ENCODE measurements at regions not wholly inside any gene's neighbourhood (a gene's known extent, or its start where the extent isn't known, plus 50 kb on each side); places are given as distances from the start of the nearest gene placed in this dataset.
"Not testable (repeated sequence)": the region's sequence is repeated elsewhere in the genome, so short reads cannot be mapped to it uniquely, and the experiment has no call there.

- H3K4me1 Mint-ChIP-seq; CTCF ChIA-PET; ATAC-seq (ENCODE audit: low read depth); H3K9me3 ChIP-seq (ENCODE audit: control extremely low read depth in 1 of 3, control insufficient read depth in 2 of 3, insufficient read depth in 1 of 3, low read length in 2 of 3); H4K20me1 ChIP-seq (ENCODE audit: control insufficient read depth, insufficient read depth, low read length, poor library complexity, severe bottlenecking); intact Hi-C loops (cut with micrococcal nuclease); H3K79me2 ChIP-seq (ENCODE audit: control insufficient read depth, insufficient read depth, low read length); H3K4me2 ChIP-seq (replicated peaks; ENCODE audit: low read depth, low read length, poor library complexity, severe bottlenecking); H3K9me3 Mint-ChIP-seq (ENCODE audit: insufficient read depth); H2AFZ ChIP-seq (ENCODE audit: insufficient read depth, low read depth, low read length, poor library complexity, severe bottlenecking); H3K4me3 ChIP-seq (ENCODE audit: control extremely low read depth in 1 of 5, extremely low read depth in 1 of 5, insufficient read depth in 1 of 5, low read depth in 2 of 5, low read length in 4 of 5); H3K9ac ChIP-seq (ENCODE audit: low read length); H3K27me3 ChIP-seq (replicated peaks in 1 of 4; ENCODE audit: control extremely low read depth in 1 of 4, control insufficient read depth in 3 of 4, insufficient read depth in 4 of 4, low read length in 3 of 4); DNase-seq; H3K27ac Mint-ChIP-seq; POLR2A ChIA-PET; H3K4me3 Mint-ChIP-seq; H3K27me3 Mint-ChIP-seq; H3K27ac ChIP-seq (ENCODE audit: low read length in 2 of 2); H3K4me1 ChIP-seq (ENCODE audit: control insufficient read depth in 2 of 2, insufficient read depth in 2 of 2, low read length in 2 of 2): not testable (repeated sequence)
- WGBS (ENCODE audit: insufficient coverage) = 96% methylated on average over 4 of the region's 5 CpGs
- H3K36me3 ChIP-seq (replicated peaks in 1 of 2; ENCODE audit: control extremely low read depth in 1 of 2, control insufficient read depth in 1 of 2, extremely low read depth in 1 of 2, insufficient read depth in 2 of 2, low read length in 1 of 2) = peaks cover 0 to 17% of the 10 kb centered on the region in 2 experiments
Observed at GRCh38 chr5:1579389-1579788, 55.6 kb upstream of the LPCAT1 start.

- H3K27ac Mint-ChIP-seq; H3K4me2 ChIP-seq (replicated peaks; ENCODE audit: low read depth, low read length, poor library complexity, severe bottlenecking); H3K27me3 Mint-ChIP-seq; H3K9ac ChIP-seq (ENCODE audit: low read length); H3K4me3 ChIP-seq (ENCODE audit: control extremely low read depth in 1 of 5, extremely low read depth in 1 of 5, insufficient read depth in 1 of 5, low read depth in 2 of 5, low read length in 4 of 5); H3K4me1 ChIP-seq (ENCODE audit: control insufficient read depth in 2 of 2, insufficient read depth in 2 of 2, low read length in 2 of 2); H3K79me2 ChIP-seq (ENCODE audit: control insufficient read depth, insufficient read depth, low read length); H4K20me1 ChIP-seq (ENCODE audit: control insufficient read depth, insufficient read depth, low read length, poor library complexity, severe bottlenecking); H3K9me3 ChIP-seq (ENCODE audit: control extremely low read depth in 1 of 3, control insufficient read depth in 2 of 3, insufficient read depth in 1 of 3, low read length in 2 of 3); ATAC-seq (ENCODE audit: low read depth); POLR2A ChIA-PET; H3K9me3 Mint-ChIP-seq (ENCODE audit: insufficient read depth); H3K4me1 Mint-ChIP-seq; DNase-seq; H3K27me3 ChIP-seq (replicated peaks in 1 of 4; ENCODE audit: control extremely low read depth in 1 of 4, control insufficient read depth in 3 of 4, insufficient read depth in 4 of 4, low read length in 3 of 4); intact Hi-C loops (cut with micrococcal nuclease); H2AFZ ChIP-seq (ENCODE audit: insufficient read depth, low read depth, low read length, poor library complexity, severe bottlenecking); H3K4me3 Mint-ChIP-seq; CTCF ChIA-PET; H3K27ac ChIP-seq (ENCODE audit: low read length in 2 of 2): not testable (repeated sequence)
- H3K36me3 ChIP-seq (replicated peaks in 1 of 2; ENCODE audit: control extremely low read depth in 1 of 2, control insufficient read depth in 1 of 2, extremely low read depth in 1 of 2, insufficient read depth in 2 of 2, low read length in 1 of 2) = peaks cover 0 to 11% of the 10 kb centered on the region in 2 experiments
- WGBS (ENCODE audit: insufficient coverage) = no CpG with 5 or more reads among the region's 7 CpGs
Observed at GRCh38 chr5:1576851-1577250, 53.1 kb upstream of the LPCAT1 start.

- H3K9ac ChIP-seq (ENCODE audit: low read length); H3K4me2 ChIP-seq (replicated peaks; ENCODE audit: low read depth, low read length, poor library complexity, severe bottlenecking); H4K20me1 ChIP-seq (ENCODE audit: control insufficient read depth, insufficient read depth, low read length, poor library complexity, severe bottlenecking); H3K9me3 Mint-ChIP-seq (ENCODE audit: insufficient read depth); ATAC-seq (ENCODE audit: low read depth); H3K4me3 ChIP-seq (ENCODE audit: control extremely low read depth in 1 of 5, extremely low read depth in 1 of 5, insufficient read depth in 1 of 5, low read depth in 2 of 5, low read length in 4 of 5); H3K27ac ChIP-seq (ENCODE audit: low read length in 2 of 2); intact Hi-C loops (cut with micrococcal nuclease); H3K4me3 Mint-ChIP-seq; H2AFZ ChIP-seq (ENCODE audit: insufficient read depth, low read depth, low read length, poor library complexity, severe bottlenecking); H3K27me3 Mint-ChIP-seq; H3K4me1 ChIP-seq (ENCODE audit: control insufficient read depth in 2 of 2, insufficient read depth in 2 of 2, low read length in 2 of 2); CTCF ChIA-PET; H3K27ac Mint-ChIP-seq; H3K9me3 ChIP-seq (ENCODE audit: control extremely low read depth in 1 of 3, control insufficient read depth in 2 of 3, insufficient read depth in 1 of 3, low read length in 2 of 3); H3K79me2 ChIP-seq (ENCODE audit: control insufficient read depth, insufficient read depth, low read length); POLR2A ChIA-PET; H3K27me3 ChIP-seq (replicated peaks in 1 of 4; ENCODE audit: control extremely low read depth in 1 of 4, control insufficient read depth in 3 of 4, insufficient read depth in 4 of 4, low read length in 3 of 4); DNase-seq; H3K4me1 Mint-ChIP-seq: not testable (repeated sequence)
- peaks cover 0 to 14% of the 10 kb centered on the region in 2 experiments for H3K36me3 ChIP-seq (replicated peaks in 1 of 2; ENCODE audit: control extremely low read depth in 1 of 2, control insufficient read depth in 1 of 2, extremely low read depth in 1 of 2, insufficient read depth in 2 of 2, low read length in 1 of 2)
- WGBS (ENCODE audit: insufficient coverage) = 96% methylated on average over 10 of the region's 25 CpGs
Observed at GRCh38 chr5:1575991-1576714, 52.4 kb upstream of the LPCAT1 start.

GRCh38 chr5:1575491-1575890 lies 51.7 kb upstream of the LPCAT1 start:
- H3K27ac ChIP-seq (ENCODE audit: low read length in 2 of 2); intact Hi-C loops (cut with micrococcal nuclease); H2AFZ ChIP-seq (ENCODE audit: insufficient read depth, low read depth, low read length, poor library complexity, severe bottlenecking); H3K4me1 ChIP-seq (ENCODE audit: control insufficient read depth in 2 of 2, insufficient read depth in 2 of 2, low read length in 2 of 2); H3K4me3 Mint-ChIP-seq; POLR2A ChIA-PET; ATAC-seq (ENCODE audit: low read depth); DNase-seq; H3K4me1 Mint-ChIP-seq; H3K27ac Mint-ChIP-seq; H3K79me2 ChIP-seq (ENCODE audit: control insufficient read depth, insufficient read depth, low read length); H3K4me2 ChIP-seq (replicated peaks; ENCODE audit: low read depth, low read length, poor library complexity, severe bottlenecking); H3K9me3 Mint-ChIP-seq (ENCODE audit: insufficient read depth); H3K27me3 Mint-ChIP-seq; H3K9me3 ChIP-seq (ENCODE audit: control extremely low read depth in 1 of 3, control insufficient read depth in 2 of 3, insufficient read depth in 1 of 3, low read length in 2 of 3); CTCF ChIA-PET; H3K27me3 ChIP-seq (replicated peaks in 1 of 4; ENCODE audit: control extremely low read depth in 1 of 4, control insufficient read depth in 3 of 4, insufficient read depth in 4 of 4, low read length in 3 of 4); H4K20me1 ChIP-seq (ENCODE audit: control insufficient read depth, insufficient read depth, low read length, poor library complexity, severe bottlenecking); H3K9ac ChIP-seq (ENCODE audit: low read length); H3K4me3 ChIP-seq (ENCODE audit: control extremely low read depth in 1 of 5, extremely low read depth in 1 of 5, insufficient read depth in 1 of 5, low read depth in 2 of 5, low read length in 4 of 5): not testable (repeated sequence)
- 89% methylated on average over 3 of the region's 5 CpGs for WGBS (ENCODE audit: insufficient coverage)
- H3K36me3 ChIP-seq (replicated peaks in 1 of 2; ENCODE audit: control extremely low read depth in 1 of 2, control insufficient read depth in 1 of 2, extremely low read depth in 1 of 2, insufficient read depth in 2 of 2, low read length in 1 of 2) = peaks cover 0 to 21% of the 10 kb centered on the region in 2 experiments
